HepG2 (cell line): ENCODE measurements at regions not wholly inside any gene's neighbourhood (a gene's known extent, or its start where the extent isn't known, plus 50 kb on each side); places are given as distances from the start of the nearest gene placed in this dataset.

Experiments used
- ATAC-seq: fragments of 200-7000 bp; cut with Tn5 transposase; 3 replicates; pipeline ENCODE4 v1.9.1; 2020; ENCODE audit warnings: mild to moderate bottlenecking, moderate library complexity
- BruUV-seq: library from RNA; stranded (reverse); fragments of 400-500 nt; replicated peaks from 2 replicates; lab custom pipeline; 2021; lab: Mats Ljungman, UMichigan
- CTCF ChIA-PET: fragments of 300-600 bp; formaldehyde crosslinking; extraction: SDS; loops from one replicate; lab custom pipeline; 2021; ENCODE audit warnings: low total read pairs, inconsistent platforms, low intra/inter-chr PET ratio; lab: Yijun Ruan, JAX
- POLR2A ChIA-PET: fragments of 350-600 bp; sonication (Branson Sonifier 250); formaldehyde crosslinking; loops from one replicate; lab custom pipeline; 2020; ENCODE audit warnings: antibody characterized with exemption, inconsistent platforms; lab: Yijun Ruan, JAX
- DNase-seq: peaks from one replicate; pipeline ENCODE4 v3.0.0-alpha.2; 2015; ENCODE audit warnings: low spot score
- FAIRE-seq: peaks from 3 replicates; lab custom pipeline; 2011; peaks lifted over from hg19 to GRCh38; lab: Jason Lieb, UNC
- H2AFZ ChIP-seq: one replicate; pipeline ENCODE4 v1.6.1; 2011; ENCODE audit warnings: low read length, inconsistent platforms
- H3K27ac ChIP-seq: fragments of 300-600 bp; 3 replicates; pipeline ENCODE4 v1.8.0; 2011; ENCODE audit warnings: mixed run types, mild to moderate bottlenecking, mixed read lengths, low read length, inconsistent platforms; ENCODE audit not compliant: insufficient read depth; ENCODE audit errors: extremely low read length
- H3K27me3 ChIP-seq, 2 experiments: fragments of 200-600 bp in 1 of 2; 2 replicates in 1 of 2; 3 replicates in 1 of 2; pipeline versions ENCODE4 v1.6.0 to v1.8.0; 2011; ENCODE audit warnings: low read length in 2 of 2, mild to moderate bottlenecking in 2 of 2, moderate library complexity in 2 of 2, inconsistent platforms in 1 of 2; ENCODE audit not compliant: insufficient read depth in 2 of 2, control insufficient read depth in 1 of 2
- H3K36me3 ChIP-seq, 2 experiments: fragments of 200-600 bp in 1 of 2; replicated peaks in 1 of 2; 2 replicates in 1 of 2; 3 replicates in 1 of 2; pipeline versions ENCODE4 v1.5.1 to v1.8.0; 2011; ENCODE audit warnings: low read length in 2 of 2, inconsistent platforms in 1 of 2; ENCODE audit not compliant: insufficient read depth in 2 of 2, control insufficient read depth in 1 of 2
- H3K4me1 ChIP-seq: 2 replicates; pipeline ENCODE4 v1.5.1; 2012; ENCODE audit warnings: low read length, inconsistent platforms; ENCODE audit not compliant: insufficient read depth
- H3K4me2 ChIP-seq: 2 replicates; pipeline ENCODE4 v1.6.0; 2011; ENCODE audit warnings: low read depth, low read length, inconsistent platforms
- H3K4me3 ChIP-seq, 3 experiments: fragments of 200-600 bp in 1 of 3; sonication (generic), shearing (Covaris generic) in 1 of 3; replicated peaks in 1 of 3; 2 replicates each; pipeline ENCODE4 v1.5.1; 2011 to 2016; ENCODE audit warnings: low read length in 3 of 3, inconsistent platforms in 2 of 3, low read depth in 2 of 3, mild to moderate bottlenecking in 2 of 3, control low read depth in 1 of 3, mixed read lengths in 1 of 3; ENCODE audit not compliant: insufficient read depth in 1 of 3
- H3K79me2 ChIP-seq: one replicate; pipeline ENCODE4 v1.6.1; 2011; ENCODE audit warnings: low read length, inconsistent platforms; ENCODE audit not compliant: insufficient read depth
- H3K9ac ChIP-seq: 2 replicates; pipeline ENCODE4 v1.6.0; 2011; ENCODE audit warnings: mild to moderate bottlenecking, low read depth, low read length, inconsistent platforms; ENCODE audit not compliant: insufficient read depth
- H3K9me3 ChIP-seq: 2 replicates; pipeline ENCODE4 v1.5.1; 2012; ENCODE audit warnings: mild to moderate bottlenecking, low read length
- H4K20me1 ChIP-seq: 2 replicates; pipeline ENCODE4 v1.6.0; 2011; ENCODE audit warnings: inconsistent platforms, mild to moderate bottlenecking, low read length, moderate library complexity; ENCODE audit not compliant: insufficient read depth
- ESRRA ChIP-seq: sonication (generic); formaldehyde crosslinking; IDR thresholded peaks from 2 replicates; pipeline ENCODE4 v1.5.1; 2020; ENCODE audit warnings: mild to moderate bottlenecking, low read depth, missing genetic modification reagents
- MED1 ChIP-seq: sonication (generic); formaldehyde crosslinking; IDR thresholded peaks from 2 replicates; pipeline ENCODE4 v1.4.0; 2020; ENCODE audit warnings: missing genetic modification reagents
- RXRB ChIP-seq: IDR thresholded peaks from 2 replicates; pipeline ENCODE4 v1.6.1; 2016; ENCODE audit warnings: borderline replicate concordance, missing genetic modification reagents, missing compliant biosample characterization
- TP53 ChIP-seq: sonication (generic); formaldehyde crosslinking; conservative IDR thresholded peaks from 2 replicates; pipeline ENCODE4 v1.4.0; 2020; ENCODE audit warnings: missing genetic modification reagents
- ZNF382 ChIP-seq: sonication (generic); formaldehyde crosslinking; IDR thresholded peaks from 2 replicates; pipeline ENCODE4 v1.5.0; 2020; ENCODE audit warnings: missing genetic modification reagents, mild to moderate bottlenecking, borderline replicate concordance
- ZSCAN12 ChIP-seq: sonication (generic); formaldehyde crosslinking; IDR thresholded peaks from 2 replicates; pipeline ENCODE4 v1.9.0; 2021; ENCODE audit warnings: mild to moderate bottlenecking, missing genetic modification reagents
- WGBS: methylation state at CpG from one replicate; pipeline ENCODE4 v1.1.6; 2017; ENCODE audit warnings: low lambda C conversion rate; 5-methylcytosine and 5-hydroxymethylcytosine counted together
- in situ Hi-C: cut with HindIII; loops from 2 replicates; pipeline ENCODE4 v1.10.0; 2017; ENCODE audit warnings: low pct_unique_long_range_greater_than_20kb; ENCODE audit not compliant: extremely low pct_ligation_motif_present
- intact Hi-C: fragments of 100-400 bp; cut with micrococcal nuclease; formaldehyde crosslinking; loops from one replicate; pipeline ENCODE4 v1.10.0; 2022; ENCODE audit not compliant: unreplicated experiment
- TF ChIP-seq, protein P1 (sequence below): sonication (generic); formaldehyde crosslinking; IDR thresholded peaks from 2 replicates; pipeline ENCODE4 v1.5.0; 2020; ENCODE audit warnings: missing genetic modification reagents
- TF ChIP-seq, protein P2 (sequence below): sonication (generic); formaldehyde crosslinking; IDR thresholded peaks from 2 replicates; pipeline ENCODE4 v1.8.0; 2022; ENCODE audit warnings: missing genetic modification reagents, low read depth, mild to moderate bottlenecking, borderline replicate concordance

DNA sequence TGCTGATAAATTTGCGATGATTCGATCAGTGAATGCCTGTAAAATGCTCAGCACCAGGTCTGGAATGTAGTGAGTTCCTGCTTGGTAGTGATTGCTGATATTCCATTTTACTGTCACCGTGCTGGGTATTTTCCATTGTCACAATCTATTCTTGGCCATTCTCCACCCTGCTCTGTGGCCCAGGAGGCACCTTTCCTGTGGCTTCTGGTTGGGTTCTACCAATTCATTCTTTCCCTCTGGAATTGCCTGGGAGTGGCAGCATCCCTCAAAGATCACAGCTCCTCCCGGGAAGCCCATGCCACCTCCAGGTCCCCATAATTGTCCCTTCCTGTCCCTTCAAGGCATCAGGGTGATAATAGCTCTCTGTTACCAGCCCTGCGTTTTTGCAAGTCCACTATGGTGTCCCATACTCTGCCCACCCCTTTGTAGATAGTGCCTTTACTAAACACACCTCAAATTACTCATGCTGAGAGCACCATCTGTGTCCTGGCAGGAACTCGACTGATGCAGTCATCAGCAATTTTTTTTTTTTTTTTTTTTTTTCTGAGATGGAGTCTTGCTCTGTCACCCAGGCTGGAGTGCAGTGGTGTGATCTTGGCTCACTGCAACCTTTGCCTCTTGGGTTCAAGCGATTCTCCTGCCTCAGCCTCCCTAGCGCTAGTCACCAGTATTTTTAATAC lies 177.8 kb upstream of the PROK2 start:
- ChIA-PET POLR2A (no interaction called here), CTCF (no interaction called here)
- BruUV-seq = no TSS peak
- no peak overlapping the region for H3K9ac ChIP-seq
- no peaks in the 10 kb centered on the region for H3K4me1 ChIP-seq
- no peak for DNase-seq
- H3K9me3 ChIP-seq = no peaks in the 10 kb centered on the region
- H4K20me1 ChIP-seq = no peaks in the 10 kb centered on the region
- H2AFZ ChIP-seq = no peak overlapping the region
- 13% methylated on average over 8 of the region's 8 CpGs for WGBS
- no peak overlapping the region for H3K27ac ChIP-seq
- H3K36me3 ChIP-seq = no peaks in the 10 kb centered on the region
- no peak overlapping the region for H3K4me3 ChIP-seq
- in situ Hi-C loops (loop anchor here (25.0 kb wide), 1 partner anchor 850 kb away; no protein-coding TSS in a partner anchor), intact Hi-C loops (no loop called here)
- no peaks in the 10 kb centered on the region for H3K79me2 ChIP-seq
- FAIRE-seq = no peak
- no peak for ATAC-seq
- TF ChIP-seq TP53 (CRISPR knock-in tag) (no peak), ZNF382 (no peak), ESRRA (CRISPR knock-in tag) (no peak), MED1 (CRISPR knock-in tag) (no peak), ZSCAN12 (CRISPR knock-in tag) (no peak), RXRB (CRISPR knock-in tag) (no peak)
- TF ChIP-seq, protein P1, sequence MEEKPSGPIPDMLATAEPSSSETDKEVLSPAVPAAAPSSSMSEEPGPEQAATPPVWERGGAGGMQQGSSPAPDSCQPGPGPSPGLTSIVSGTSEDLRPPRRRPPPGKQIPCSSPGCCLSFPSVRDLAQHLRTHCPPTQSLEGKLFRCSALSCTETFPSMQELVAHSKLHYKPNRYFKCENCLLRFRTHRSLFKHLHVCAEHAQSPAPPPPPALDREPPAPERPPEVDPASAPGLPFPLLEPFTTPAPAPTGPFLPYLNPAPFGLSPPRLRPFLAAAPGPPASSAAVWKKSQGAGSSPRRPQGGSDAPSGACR (CRISPR knock-in tag) = no peak
- TF ChIP-seq, protein P2, sequence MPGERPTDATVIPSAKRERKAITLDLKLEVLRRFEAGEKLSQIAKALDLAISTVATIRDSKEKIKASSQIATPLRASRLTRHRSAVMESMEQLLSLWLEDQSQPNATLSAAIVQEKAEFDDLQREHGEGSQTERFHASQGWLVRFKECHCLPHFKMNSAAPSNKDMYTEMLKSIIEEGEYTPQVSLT = no peak
- peaks cover 0 to 4% of the 10 kb centered on the region in 2 experiments; a peak in 1 of 5 replicates for H3K27me3 ChIP-seq
- no peak overlapping the region for H3K4me2 ChIP-seq
